T1000 (cell line): ENCODE measurements at regions not wholly inside any gene's neighbourhood (a gene's known extent, or its start where the extent isn't known, plus 50 kb on each side); places are given as distances from the start of the nearest gene placed in this dataset.

Experiments
- DNase-seq: peaks from one replicate; lab custom pipeline; 2025; ENCODE audit warnings: mixed read lengths; lab: John Stamatoyannopoulos, UW

GRCh38 chr22:22421392-22421791 is 87.2 kb downstream of the ZNF280B start:
- no peak for DNase-seq

- no peak for DNase-seq
These were observed 85.9 kb downstream of the ZNF280B start for GRCh38 chr22:22422629-22423112.

GRCh38 chr22:22423681-22424080 is 84.9 kb downstream of the ZNF280B start:
- DNase-seq, result no peak

GRCh38 chr22:22424210-22424800 is 84.2 kb downstream of the ZNF280B start:
- no peak for DNase-seq

- DNase-seq, result no peak
These were observed 83.6 kb downstream of the ZNF280B start for GRCh38 chr22:22424956-22425355.

- no peak for DNase-seq
These were observed 83.2 kb downstream of the ZNF280B start for GRCh38 chr22:22425356-22425755.

- DNase-seq, result no peak
These were observed 82.5 kb downstream of the ZNF280B start for GRCh38 chr22:22425783-22426624.

GRCh38 chr22:22427542-22428065 is 80.9 kb downstream of the ZNF280B start:
- no peak for DNase-seq

GRCh38 chr22:22428222-22429098 is 80.1 kb downstream of the ZNF280B start:
- no peak for DNase-seq

GRCh38 chr22:22429369-22430108 is 79.0 kb downstream of the ZNF280B start:
- DNase-seq, result no peak

- no peak for DNase-seq
These were observed 78.3 kb downstream of the ZNF280B start for GRCh38 chr22:22430111-22430820.

GRCh38 chr22:22431271-22432220 is 77.0 kb downstream of the ZNF280B start:
- no peak for DNase-seq

GRCh38 chr22:22432479-22432878 is 76.1 kb downstream of the ZNF280B start:
- no peak for DNase-seq

GRCh38 chr22:22432937-22433336 is 75.6 kb downstream of the ZNF280B start:
- DNase-seq, result no peak

GRCh38 chr22:22433770-22434169 is 74.8 kb downstream of the ZNF280B start:
- DNase-seq, result no peak
